ENCODE measurements at regions not wholly inside any gene's neighbourhood (a gene's known extent, or its start where the extent isn't known, plus 50 kb on each side); places are given as distances from the start of the nearest gene placed in this dataset.
"Not testable (repeated sequence)": the region's sequence is repeated elsewhere in the genome, so short reads cannot be mapped to it uniquely, and the experiment has no call there.

- Histone ChIP-seq H3K27ac (no peak overlapping the region), H3K9me3 (peaks cover 0 to 14% (median 7%) of the 10 kb centered on the region in 12 donors), H3K36me3 (no peaks in the 10 kb centered on the region), H3K4me1 (no peaks in the 10 kb centered on the region), H3K4me3 (no peak overlapping the region), H3K27me3 (no peaks in the 10 kb centered on the region)
- ATAC-seq (no peak), DNase-seq (no peak)
- 79 to 88% (median 85%) methylated on average over 1 of the region's 1 CpG for WGBS, 4 donors
- TF ChIP-seq CTCF (IDR thresholded peaks at IDR 0.05) (no peak), POLR2A (IDR thresholded peaks at IDR 0.05) (no peak)
- intact Hi-C loops (cut with DNase I) = no loop called here
These were observed 74.7 kb upstream of the DAPK1 start for GRCh38 chr9:87422999-87423398.

GRCh38 chr9:87423885-87424284 lies 73.8 kb upstream of the DAPK1 start:
- H3K36me3 ChIP-seq; intact Hi-C loops (cut with DNase I); H3K4me3 ChIP-seq; H3K27me3 ChIP-seq; H3K4me1 ChIP-seq; DNase-seq; H3K27ac ChIP-seq; ATAC-seq: not testable (repeated sequence)
- H3K9me3 ChIP-seq = peaks cover 0 to 14% (median 7%) of the 10 kb centered on the region in 12 donors
- WGBS, 4 donors = 68 to 95% (median 88%) methylated on average over 4 of the region's 4 CpGs

- WGBS, 4 donors = 78 to 87% (median 84%) methylated on average over 2 of the region's 2 CpGs
- H3K27me3 ChIP-seq = no peaks in the 10 kb centered on the region
- intact Hi-C loops (cut with DNase I) = no loop called here
These were observed 72.5 kb upstream of the DAPK1 start for GRCh38 chr9:87425202-87425601.

GRCh38 chr9:87427851-87428506 lies 69.7 kb upstream of the DAPK1 start:
- WGBS, 4 donors = 76 to 86% (median 85%) methylated on average over 5 of the region's 5 CpGs
- H3K4me1 ChIP-seq = no peaks in the 10 kb centered on the region
- ATAC-seq (no peak), DNase-seq (no peak)
- peaks cover 0 to 14% (median 7%) of the 10 kb centered on the region in 12 donors for H3K9me3 ChIP-seq
- no peak overlapping the region for H3K27ac ChIP-seq
- H3K4me3 ChIP-seq = no peak overlapping the region
- no peak for TF ChIP-seq CTCF (IDR thresholded peaks at IDR 0.05)
- no peak for TF ChIP-seq POLR2A (IDR thresholded peaks at IDR 0.05)
- no peaks in the 10 kb centered on the region for H3K36me3 ChIP-seq
- intact Hi-C loops (cut with DNase I) = no loop called here
- H3K27me3 ChIP-seq = no peaks in the 10 kb centered on the region

More at GRCh38 chr9:87425202-87425601, 72.5 kb upstream of the DAPK1 start:
- TF ChIP-seq POLR2A (IDR thresholded peaks at IDR 0.05) = no peak
- no peak for TF ChIP-seq CTCF (IDR thresholded peaks at IDR 0.05)
- DNase-seq = no peak
- no peak for ATAC-seq
- Histone ChIP-seq H3K9me3 (peaks cover 0 to 14% (median 7%) of the 10 kb centered on the region in 12 donors), H3K4me3 (no peak overlapping the region), H3K27ac (no peak overlapping the region), H3K36me3 (no peaks in the 10 kb centered on the region), H3K4me1 (no peaks in the 10 kb centered on the region)

GRCh38 chr9:87428659-87429058 lies 69.0 kb upstream of the DAPK1 start:
- no peak overlapping the region for H3K27ac ChIP-seq
- ATAC-seq (no peak), DNase-seq (no peak)
- intact Hi-C loops (cut with DNase I) = no loop called here
- H3K36me3 ChIP-seq = no peaks in the 10 kb centered on the region
- no peak overlapping the region for H3K4me3 ChIP-seq
- 56 to 85% (median 62%) methylated on average over 3 of the region's 3 CpGs for WGBS, 4 donors
- no peaks in the 10 kb centered on the region for H3K27me3 ChIP-seq
- no peak for TF ChIP-seq CTCF (IDR thresholded peaks at IDR 0.05)
- no peak for TF ChIP-seq POLR2A (IDR thresholded peaks at IDR 0.05)
- peaks cover 0 to 14% (median 7%) of the 10 kb centered on the region in 12 donors for H3K9me3 ChIP-seq
- H3K4me1 ChIP-seq = no peaks in the 10 kb centered on the region

Measured in heart left ventricle (tissue), 16 donors.